Stimulated activated CD4-positive, alpha-beta T cell treated with anti-CD3 and anti-CD28 coated beads, Interleukin-2, amount 100 ng/mL, for 24 hours (primary cell): ENCODE measurements at regions not wholly inside any gene's neighbourhood (a gene's known extent, or its start where the extent isn't known, plus 50 kb on each side); places are given as distances from the start of the nearest gene placed in this dataset.
A peak's percentile ranks its signal among the peaks of the same experiment; 100 is the strongest.
"Not testable (repeated sequence)": the region's sequence is repeated elsewhere in the genome, so short reads cannot be mapped to it uniquely, and the experiment has no call there.

Experiments used
- DNase-seq, 2 donors: peaks; one replicate each; pipeline ENCODE4 v3.0.0-alpha.2; 2020

- DNase-seq: no peak
These were observed 116.6 kb downstream of the BUB3 start for GRCh38 chr10:123270806-123271205.

- no peak for DNase-seq
These were observed 118.0 kb downstream of the BUB3 start for GRCh38 chr10:123272171-123272570.

- DNase-seq: no peak
These were observed 120.3 kb downstream of the BUB3 start for GRCh38 chr10:123274306-123275135.

- no peak for DNase-seq
These were observed 120.9 kb downstream of the BUB3 start for GRCh38 chr10:123275136-123275564.

GRCh38 chr10:123278445-123278844 lies 124.2 kb downstream of the BUB3 start:
- DNase-seq: no peak

GRCh38 chr10:123283371-123283770 lies 129.2 kb downstream of the BUB3 start:
- not testable (repeated sequence) for DNase-seq

- no peak for DNase-seq
These were observed 129.8 kb downstream of the BUB3 start for GRCh38 chr10:123284022-123284421.

GRCh38 chr10:123287594-123288247 lies 133.5 kb downstream of the BUB3 start:
- DNase-seq: peak; percentile 36 to 44

GRCh38 chr10:123289432-123289831 lies 135.2 kb downstream of the BUB3 start:
- DNase-seq: no peak

- DNase-seq: no peak
These were observed 139.9 kb downstream of the BUB3 start for GRCh38 chr10:123294109-123294508.

GRCh38 chr10:123294886-123295285 lies 140.7 kb downstream of the BUB3 start:
- DNase-seq: no peak

- DNase-seq: no peak
These were observed 141.4 kb downstream of the BUB3 start for GRCh38 chr10:123295644-123296043.

GRCh38 chr10:123297175-123297574 lies 143.0 kb downstream of the BUB3 start:
- no peak for DNase-seq

GRCh38 chr10:123298583-123298982 lies 144.4 kb downstream of the BUB3 start:
- no peak for DNase-seq

GRCh38 chr10:123299598-123299997 lies 145.4 kb downstream of the BUB3 start:
- DNase-seq: no peak

GRCh38 chr10:123301077-123301857 lies 147.1 kb downstream of the BUB3 start:
- DNase-seq: no peak

- DNase-seq: no peak
These were observed 149.6 kb downstream of the BUB3 start for GRCh38 chr10:123303581-123304337.

- no peak for DNase-seq
These were observed 151.5 kb downstream of the BUB3 start for GRCh38 chr10:123305671-123306070.

GRCh38 chr10:123306290-123306689 lies 152.1 kb downstream of the BUB3 start:
- DNase-seq: no peak

GRCh38 chr10:123309731-123310130 lies 155.5 kb downstream of the BUB3 start:
- DNase-seq: no peak

- DNase-seq: no peak
These were observed 162.6 kb downstream of the BUB3 start for GRCh38 chr10:123316776-123317175.

GRCh38 chr10:123318516-123318915 lies 164.3 kb downstream of the BUB3 start:
- no peak for DNase-seq

GRCh38 chr10:123320091-123320490 lies 165.9 kb downstream of the BUB3 start:
- DNase-seq: no peak
